HCT116 (cell line): ENCODE measurements at regions not wholly inside any gene's neighbourhood (a gene's known extent, or its start where the extent isn't known, plus 50 kb on each side); places are given as distances from the start of the nearest gene placed in this dataset.

Experiments
- ATAC-seq: fragments of 200-7000 bp; cut with Tn5 transposase; 2 replicates; pipeline ENCODE4 v1.9.1; 2020; ENCODE audit warnings: mild to moderate bottlenecking, moderate library complexity
- BruUV-seq: library from RNA; stranded (reverse); fragments of 400-500 nt; replicated peaks from 2 replicates; lab custom pipeline; 2021; lab: Mats Ljungman, UMichigan
- CTCF ChIA-PET: fragments of 300-600 bp; sonication (Branson Sonifier 250); formaldehyde crosslinking; loops from one replicate; lab custom pipeline; 2021; ENCODE audit warnings: antibody characterized with exemption; lab: Charles Lee
- POLR2A ChIA-PET: fragments of 300-600, 350-600 bp; sonication (Branson Sonifier 250); formaldehyde crosslinking; loops from one replicate; lab custom pipeline; 2021; ENCODE audit warnings: antibody characterized with exemption; lab: Charles Lee
- RAD21 ChIA-PET, 2 experiments: fragments of 300-600 bp; sonication (Branson Sonifier 250); formaldehyde crosslinking; loops; one replicate each; lab custom pipeline; 2023; ENCODE audit warnings: low total read pairs in 2 of 2; ENCODE audit not compliant: uncharacterized antibody in 2 of 2, unreplicated experiment in 2 of 2, low non-redundant PET in 1 of 2; lab: Charles Lee
- DNase-seq: peaks from one replicate; pipeline ENCODE4 v3.0.0-alpha.2; 2010; ENCODE audit warnings: low read depth, low spot score
- H2AFZ ChIP-seq: fragments of 200-600 bp; shearing (Covaris generic), sonication (generic); 2 replicates; pipeline ENCODE4 v1.6.1; 2017; ENCODE audit warnings: low read depth, mixed run types, mixed read lengths, antibody characterized with exemption, low read length; ENCODE audit not compliant: poor library complexity, severe bottlenecking
- H3K27ac ChIP-seq: 2 replicates; pipeline ENCODE4 v1.5.1; 2012; ENCODE audit warnings: low read depth, low read length
- H3K27me3 ChIP-seq: fragments of 200-600 bp; sonication (generic); 2 replicates; pipeline ENCODE4 v1.6.1; 2016; ENCODE audit warnings: mixed run types, low read length, mixed read lengths; ENCODE audit not compliant: insufficient read depth
- H3K36me3 ChIP-seq, 2 experiments: fragments of 200-500 bp in 1 of 2; fragments of 200-600 bp in 1 of 2; sonication (Bioruptor generic) in 1 of 2; sonication (generic) in 1 of 2; 2 replicates each; pipeline versions ENCODE4 v1.5.1 to v1.6.1; 2014 to 2016; ENCODE audit warnings: low read length in 2 of 2, inconsistent platforms in 1 of 2, mixed read lengths in 1 of 2, mixed run types in 1 of 2; ENCODE audit not compliant: insufficient read depth in 2 of 2, control insufficient read depth in 1 of 2
- H3K4me1 ChIP-seq, 2 experiments: fragments of 200-600 bp in 1 of 2; sonication (generic) in 1 of 2; 2 replicates each; pipeline versions ENCODE4 v1.5.1 to v1.6.1; 2012 to 2017; ENCODE audit warnings: low read length in 2 of 2, inconsistent platforms in 1 of 2, mild to moderate bottlenecking in 1 of 2, mixed read lengths in 1 of 2, mixed run types in 1 of 2, moderate library complexity in 1 of 2; ENCODE audit not compliant: insufficient read depth in 2 of 2, control insufficient read depth in 1 of 2
- H3K4me2 ChIP-seq: fragments of 200-600 bp; sonication (generic); 2 replicates; pipeline ENCODE4 v1.6.1; 2017; ENCODE audit warnings: mixed run types, low read length, mixed read lengths
- H3K4me3 ChIP-seq, 2 experiments: fragments of 200-600 bp in 1 of 2; sonication (generic) in 1 of 2; replicated peaks in 1 of 2; 2 replicates each; pipeline ENCODE4 v1.5.1; 2011 to 2016; ENCODE audit warnings: low read length in 2 of 2, control low read depth in 1 of 2, low read depth in 1 of 2, mild to moderate bottlenecking in 1 of 2, mixed read lengths in 1 of 2, mixed run types in 1 of 2
- H3K79me2 ChIP-seq: fragments of 200-600 bp; sonication (generic); 2 replicates; pipeline ENCODE4 v1.6.1; 2017; ENCODE audit warnings: mild to moderate bottlenecking, mixed run types, low read length, moderate library complexity, mixed read lengths; ENCODE audit not compliant: insufficient read depth
- H3K9ac ChIP-seq: fragments of 200-600 bp; sonication (generic); 2 replicates; pipeline ENCODE4 v1.6.1; 2016; ENCODE audit warnings: low read length, mixed read lengths
- H3K9me2 ChIP-seq: fragments of 200-600 bp; sonication (generic), shearing (Covaris generic); 2 replicates; pipeline ENCODE4 v1.6.1; 2017; ENCODE audit warnings: mixed run types, mild to moderate bottlenecking, moderate library complexity; ENCODE audit not compliant: insufficient read depth
- H3K9me3 ChIP-seq, 2 experiments: fragments of 200-500 bp in 1 of 2; fragments of 200-600 bp in 1 of 2; sonication (Bioruptor generic) in 1 of 2; sonication (generic) in 1 of 2; 2 replicates each; pipeline ENCODE4 v1.6.1; 2014 to 2017; ENCODE audit warnings: low read length in 2 of 2, mixed read lengths in 2 of 2, inconsistent platforms in 1 of 2, low read depth in 1 of 2, mild to moderate bottlenecking in 1 of 2, mixed run types in 1 of 2, moderate library complexity in 1 of 2; ENCODE audit not compliant: control insufficient read depth in 1 of 2, insufficient read depth in 1 of 2
- H4K20me1 ChIP-seq: fragments of 200-600 bp; sonication (generic), shearing (Covaris generic); 2 replicates; pipeline ENCODE4 v1.6.1; 2017; ENCODE audit warnings: mixed run types, mild to moderate bottlenecking, moderate library complexity; ENCODE audit not compliant: insufficient read depth
- POLR2A ChIP-seq: IDR thresholded peaks from 2 replicates; pipeline ENCODE4 v1.7.0; 2011; ENCODE audit warnings: borderline replicate concordance; ENCODE audit not compliant: insufficient read depth, insufficient read length; ENCODE audit errors: extremely low read depth
- POLR2AphosphoS5 ChIP-seq: IDR thresholded peaks from 2 replicates; pipeline ENCODE4 v1.6.1; 2011; ENCODE audit warnings: mild to moderate bottlenecking, low read depth, low read length, moderate library complexity
- SIN3A ChIP-seq: IDR thresholded peaks from 2 replicates; pipeline ENCODE4 v1.6.1; 2012; ENCODE audit warnings: low read depth
- SP1 ChIP-seq: IDR thresholded peaks from 2 replicates; pipeline ENCODE4 v1.6.1; 2012; ENCODE audit warnings: low read depth
- TCF7L2 ChIP-seq: IDR thresholded peaks from 2 replicates; pipeline ENCODE4 v1.7.0; 2011; ENCODE audit warnings: borderline replicate concordance, inconsistent platforms; ENCODE audit not compliant: insufficient read depth, insufficient read length; ENCODE audit errors: extremely low read depth
- intact Hi-C: fragments of 100-400 bp; cut with micrococcal nuclease; formaldehyde crosslinking; loops from 2 replicates; pipeline ENCODE4 v1.10.0; 2022
- TF ChIP-seq, protein P1 (sequence below), 3 experiments: fragments of 200-600 bp in 1 of 3; sonication (generic) in 1 of 3; IDR thresholded peaks in 2 of 3; conservative IDR thresholded peaks in 1 of 3; 2 replicates each; pipeline ENCODE4 v1.5.1; 2012 to 2017; ENCODE audit warnings: low read depth in 2 of 3, low read length in 2 of 3, antibody characterized with exemption in 1 of 3, borderline replicate concordance in 1 of 3, control low read depth in 1 of 3, mild to moderate bottlenecking in 1 of 3, mixed read lengths in 1 of 3, mixed run types in 1 of 3, moderate library complexity in 1 of 3; ENCODE audit not compliant: insufficient read depth in 1 of 3
- TF ChIP-seq, protein P2 (sequence below): IDR thresholded peaks from 2 replicates; pipeline ENCODE4 v1.6.1; 2011; ENCODE audit warnings: mild to moderate bottlenecking, low read length, moderate library complexity; ENCODE audit not compliant: insufficient replicate concordance; ENCODE audit errors: extremely low read depth

DNA sequence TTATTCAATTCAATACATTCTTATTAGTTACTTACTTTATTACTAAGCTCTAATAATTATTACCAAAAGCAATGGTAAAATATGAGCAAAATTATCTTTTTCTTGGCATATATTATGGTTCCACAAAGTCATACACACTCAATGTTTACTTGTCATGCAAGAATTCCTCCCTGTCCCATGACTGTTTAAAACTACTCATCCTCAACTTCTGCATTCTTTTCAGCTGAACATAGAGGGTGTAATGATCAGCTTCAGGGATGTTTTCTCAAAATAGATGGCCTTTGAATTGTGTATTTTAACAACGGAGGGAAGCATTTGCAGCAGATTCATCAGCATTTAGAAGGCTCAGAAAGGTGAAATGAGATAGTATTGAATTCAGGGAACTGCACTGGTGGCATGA, 499.0 kb downstream of the RWDD3 start:
- Histone ChIP-seq H3K4me3 (no peak overlapping the region), H3K27ac (no peak overlapping the region), H3K36me3 (no peaks in the 10 kb centered on the region), H2AFZ (no peak overlapping the region), H3K9ac (no peak overlapping the region), H3K79me2 (no peaks in the 10 kb centered on the region), H3K4me2 (no peak overlapping the region), H3K9me2 (no peaks in the 10 kb centered on the region), H3K27me3 (no peaks in the 10 kb centered on the region), H3K9me3 (no peaks in the 10 kb centered on the region), H4K20me1 (no peaks in the 10 kb centered on the region), H3K4me1 (no peaks in the 10 kb centered on the region)
- ATAC-seq (no peak), DNase-seq (no peak)
- intact Hi-C loops: no loop called here
- ChIA-PET CTCF (no interaction called here), RAD21 (no interaction called here), POLR2A (no interaction called here)
- TF ChIP-seq POLR2A: no peak
- TF ChIP-seq, protein P1, sequence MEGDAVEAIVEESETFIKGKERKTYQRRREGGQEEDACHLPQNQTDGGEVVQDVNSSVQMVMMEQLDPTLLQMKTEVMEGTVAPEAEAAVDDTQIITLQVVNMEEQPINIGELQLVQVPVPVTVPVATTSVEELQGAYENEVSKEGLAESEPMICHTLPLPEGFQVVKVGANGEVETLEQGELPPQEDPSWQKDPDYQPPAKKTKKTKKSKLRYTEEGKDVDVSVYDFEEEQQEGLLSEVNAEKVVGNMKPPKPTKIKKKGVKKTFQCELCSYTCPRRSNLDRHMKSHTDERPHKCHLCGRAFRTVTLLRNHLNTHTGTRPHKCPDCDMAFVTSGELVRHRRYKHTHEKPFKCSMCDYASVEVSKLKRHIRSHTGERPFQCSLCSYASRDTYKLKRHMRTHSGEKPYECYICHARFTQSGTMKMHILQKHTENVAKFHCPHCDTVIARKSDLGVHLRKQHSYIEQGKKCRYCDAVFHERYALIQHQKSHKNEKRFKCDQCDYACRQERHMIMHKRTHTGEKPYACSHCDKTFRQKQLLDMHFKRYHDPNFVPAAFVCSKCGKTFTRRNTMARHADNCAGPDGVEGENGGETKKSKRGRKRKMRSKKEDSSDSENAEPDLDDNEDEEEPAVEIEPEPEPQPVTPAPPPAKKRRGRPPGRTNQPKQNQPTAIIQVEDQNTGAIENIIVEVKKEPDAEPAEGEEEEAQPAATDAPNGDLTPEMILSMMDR (IDR thresholded peaks at IDR 0.05 in 2 of 3, conservative IDR thresholded peaks at IDR 0.05 in 1 of 3; ENCODE audit: borderline replicate concordance in 1 of 3, insufficient read depth in 1 of 3, low read depth in 2 of 3, low read length in 2 of 3): no peak
- no peak for TF ChIP-seq TCF7L2
- TF ChIP-seq SIN3A: no peak
- no peak for TF ChIP-seq SP1
- TF ChIP-seq POLR2AphosphoS5: no peak
- TF ChIP-seq, protein P2, sequence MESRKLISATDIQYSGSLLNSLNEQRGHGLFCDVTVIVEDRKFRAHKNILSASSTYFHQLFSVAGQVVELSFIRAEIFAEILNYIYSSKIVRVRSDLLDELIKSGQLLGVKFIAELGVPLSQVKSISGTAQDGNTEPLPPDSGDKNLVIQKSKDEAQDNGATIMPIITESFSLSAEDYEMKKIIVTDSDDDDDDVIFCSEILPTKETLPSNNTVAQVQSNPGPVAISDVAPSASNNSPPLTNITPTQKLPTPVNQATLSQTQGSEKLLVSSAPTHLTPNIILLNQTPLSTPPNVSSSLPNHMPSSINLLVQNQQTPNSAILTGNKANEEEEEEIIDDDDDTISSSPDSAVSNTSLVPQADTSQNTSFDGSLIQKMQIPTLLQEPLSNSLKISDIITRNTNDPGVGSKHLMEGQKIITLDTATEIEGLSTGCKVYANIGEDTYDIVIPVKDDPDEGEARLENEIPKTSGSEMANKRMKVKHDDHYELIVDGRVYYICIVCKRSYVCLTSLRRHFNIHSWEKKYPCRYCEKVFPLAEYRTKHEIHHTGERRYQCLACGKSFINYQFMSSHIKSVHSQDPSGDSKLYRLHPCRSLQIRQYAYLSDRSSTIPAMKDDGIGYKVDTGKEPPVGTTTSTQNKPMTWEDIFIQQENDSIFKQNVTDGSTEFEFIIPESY: no peak
- no TSS peak for BruUV-seq
